ENCODE measurements at regions not wholly inside any gene's neighbourhood (a gene's known extent, or its start where the extent isn't known, plus 50 kb on each side); places are given as distances from the start of the nearest gene placed in this dataset.

GRCh38 chr16:86965840-86966550 lies 351.2 kb downstream of the C16orf95 start:
- Histone ChIP-seq H3K79me2 (no peaks in the 10 kb centered on the region), H3K4me2 (no peak overlapping the region), H3K36me3 (replicated peaks; ENCODE audit: insufficient read depth, low read depth) (no peaks in the 10 kb centered on the region), H4K20me1 (ENCODE audit: insufficient read depth, poor library complexity, severe bottlenecking) (no peaks in the 10 kb centered on the region), H3K9me2 (replicated peaks; ENCODE audit: insufficient read depth) (no peaks in the 10 kb centered on the region), H3K27ac (no peak overlapping the region), H3K4me1 (ENCODE audit: insufficient read depth) (no peaks in the 10 kb centered on the region), H3K27me3 (peaks cover 7% of the 10 kb centered on the region), H2AFZ (no peak overlapping the region), H3K9me3 (ENCODE audit: low read depth) (no peaks in the 10 kb centered on the region), H3K4me3 (no peak overlapping the region)
- no peak for TF ChIP-seq CTCF (IDR thresholded peaks at IDR 0.05; ENCODE audit: poor library complexity)
- TF ChIP-seq EZH2phosphoT487 (IDR thresholded peaks at IDR 0.05; ENCODE audit: low read depth, severe bottlenecking, unreplicated experiment) = no peak
- no peak for TF ChIP-seq EZH2 (IDR thresholded peaks at IDR 0.05; ENCODE audit: borderline replicate concordance)
- 87% methylated on average over 13 of the region's 13 CpGs for WGBS (ENCODE audit: low lambda C conversion rate, missing lambda C conversion rate)
- no peak for DNase-seq (ENCODE audit: low spot score)

- TF ChIP-seq EZH2phosphoT487 (IDR thresholded peaks at IDR 0.05; ENCODE audit: low read depth, severe bottlenecking, unreplicated experiment) = no peak
- no peak for DNase-seq (ENCODE audit: low spot score)
- H2AFZ ChIP-seq = no peak overlapping the region
- H3K79me2 ChIP-seq = no peaks in the 10 kb centered on the region
- H3K9me2 ChIP-seq (replicated peaks; ENCODE audit: insufficient read depth) = no peaks in the 10 kb centered on the region
- H3K9me3 ChIP-seq (ENCODE audit: low read depth) = no peaks in the 10 kb centered on the region
- H3K27ac ChIP-seq = no peak overlapping the region
- no peak overlapping the region for H3K4me2 ChIP-seq
- H3K4me1 ChIP-seq (ENCODE audit: insufficient read depth) = no peaks in the 10 kb centered on the region
- no peaks in the 10 kb centered on the region for H4K20me1 ChIP-seq (ENCODE audit: insufficient read depth, poor library complexity, severe bottlenecking)
- peaks cover under 1% of the 10 kb centered on the region for H3K27me3 ChIP-seq
- WGBS (ENCODE audit: low lambda C conversion rate, missing lambda C conversion rate) = 93% methylated on average over 11 of the region's 11 CpGs
- no peaks in the 10 kb centered on the region for H3K36me3 ChIP-seq (replicated peaks; ENCODE audit: insufficient read depth, low read depth)
- no peak overlapping the region for H3K4me3 ChIP-seq
These were observed 350.4 kb downstream of the C16orf95 start for GRCh38 chr16:86966777-86967176.

GRCh38 chr16:86968866-86969265 lies 348.3 kb downstream of the C16orf95 start:
- no peaks in the 10 kb centered on the region for H3K4me1 ChIP-seq (ENCODE audit: insufficient read depth)
- no peak overlapping the region for H2AFZ ChIP-seq
- no peaks in the 10 kb centered on the region for H3K27me3 ChIP-seq
- H3K27ac ChIP-seq = no peak overlapping the region
- H3K4me2 ChIP-seq = no peak overlapping the region
- no peaks in the 10 kb centered on the region for H3K9me2 ChIP-seq (replicated peaks; ENCODE audit: insufficient read depth)
- H3K79me2 ChIP-seq = no peaks in the 10 kb centered on the region
- no peaks in the 10 kb centered on the region for H3K9me3 ChIP-seq (ENCODE audit: low read depth)
- WGBS (ENCODE audit: low lambda C conversion rate, missing lambda C conversion rate) = 85% methylated on average over 16 of the region's 16 CpGs
- TF ChIP-seq CTCF (IDR thresholded peaks at IDR 0.05; ENCODE audit: poor library complexity) = no peak
- no peak for TF ChIP-seq EZH2phosphoT487 (IDR thresholded peaks at IDR 0.05; ENCODE audit: low read depth, severe bottlenecking, unreplicated experiment)
- TF ChIP-seq EZH2 (IDR thresholded peaks at IDR 0.05; ENCODE audit: borderline replicate concordance) = no peak
- H4K20me1 ChIP-seq (ENCODE audit: insufficient read depth, poor library complexity, severe bottlenecking) = no peaks in the 10 kb centered on the region
- no peak for DNase-seq (ENCODE audit: low spot score)
- H3K4me3 ChIP-seq = no peak overlapping the region
- no peaks in the 10 kb centered on the region for H3K36me3 ChIP-seq (replicated peaks; ENCODE audit: insufficient read depth, low read depth)

- Histone ChIP-seq H3K9me2 (replicated peaks; ENCODE audit: insufficient read depth) (no peaks in the 10 kb centered on the region), H4K20me1 (ENCODE audit: insufficient read depth, poor library complexity, severe bottlenecking) (no peaks in the 10 kb centered on the region), H3K9me3 (ENCODE audit: low read depth) (no peaks in the 10 kb centered on the region), H2AFZ (no peak overlapping the region), H3K4me2 (no peak overlapping the region), H3K36me3 (replicated peaks; ENCODE audit: insufficient read depth, low read depth) (no peaks in the 10 kb centered on the region), H3K4me1 (ENCODE audit: insufficient read depth) (no peaks in the 10 kb centered on the region), H3K27ac (no peak overlapping the region), H3K79me2 (no peaks in the 10 kb centered on the region), H3K4me3 (no peak overlapping the region), H3K27me3 (no peaks in the 10 kb centered on the region)
- TF ChIP-seq CTCF (IDR thresholded peaks at IDR 0.05; ENCODE audit: poor library complexity) (no peak), EZH2phosphoT487 (IDR thresholded peaks at IDR 0.05; ENCODE audit: low read depth, severe bottlenecking, unreplicated experiment) (no peak), EZH2 (IDR thresholded peaks at IDR 0.05; ENCODE audit: borderline replicate concordance) (no peak)
- no peak for DNase-seq (ENCODE audit: low spot score)
- 97% methylated on average over 3 of the region's 3 CpGs for WGBS (ENCODE audit: low lambda C conversion rate, missing lambda C conversion rate)
These were observed 347.5 kb downstream of the C16orf95 start for GRCh38 chr16:86969716-86970115.

Measured in hepatocyte (in vitro differentiated cells).